HG02623 (cell line): ENCODE measurements at regions not wholly inside any gene's neighbourhood (a gene's known extent, or its start where the extent isn't known, plus 50 kb on each side); places are given as distances from the start of the nearest gene placed in this dataset.
"Not testable (repeated sequence)": the region's sequence is repeated elsewhere in the genome, so short reads cannot be mapped to it uniquely, and the experiment has no call there.

Experiments used
- ATAC-seq: cut with Tn5 transposase; IDR thresholded peaks from one replicate; pipeline ENCODE4 v1.9.1; 2021; ENCODE audit warnings: moderate library complexity; ENCODE audit not compliant: unreplicated experiment

DNA sequence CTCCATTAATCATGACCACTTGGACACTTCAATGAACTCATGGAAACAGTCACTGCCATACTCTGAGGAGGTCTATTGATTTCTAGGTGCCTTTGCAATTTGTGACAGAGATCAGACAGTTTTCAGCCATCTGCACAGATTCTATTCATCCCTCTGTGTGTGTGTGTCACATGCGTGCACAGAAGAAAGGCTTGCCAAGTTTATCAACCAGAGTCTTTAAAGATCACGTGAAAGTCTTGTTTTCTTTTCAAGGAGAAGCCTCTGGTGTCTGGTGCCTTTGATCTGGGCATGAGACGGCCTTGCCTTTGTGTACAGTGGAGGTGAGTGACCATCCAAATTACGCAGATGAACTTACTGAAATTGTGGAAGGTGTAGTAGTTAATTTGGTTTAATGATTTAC lies 164.2 kb downstream of the VAPA start:
- no peak for ATAC-seq

- ATAC-seq: no peak
Measured at GRCh38 chr18:10080372-10080771, 166.6 kb downstream of the VAPA start.

GRCh38 chr18:10081492-10081891 lies 167.7 kb downstream of the VAPA start:
- ATAC-seq: no peak

DNA sequence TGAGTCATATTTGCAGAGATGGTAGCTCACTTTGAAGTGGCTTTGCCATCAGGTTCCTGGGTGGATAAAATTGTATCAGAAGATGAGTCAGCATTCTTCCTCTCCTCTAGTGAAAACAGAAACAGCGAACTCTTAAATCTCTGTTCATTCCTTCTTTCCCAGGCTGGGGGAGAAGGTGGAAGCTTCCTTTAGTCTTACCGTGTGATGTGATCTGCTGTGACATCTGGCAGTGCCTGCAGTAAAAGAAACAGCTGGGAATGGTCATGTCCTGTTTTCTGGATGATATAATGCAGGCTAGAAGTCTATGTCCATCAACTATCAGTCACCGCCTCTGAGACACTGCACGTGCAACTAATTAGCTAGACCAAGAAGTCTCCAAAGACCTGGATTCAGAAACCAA lies 171.6 kb downstream of the VAPA start:
- ATAC-seq: no peak

GRCh38 chr18:10085876-10086275 lies 172.1 kb downstream of the VAPA start:
- ATAC-seq: no peak

- ATAC-seq: no peak
Measured at GRCh38 chr18:10086458-10087210, 172.8 kb downstream of the VAPA start.

DNA sequence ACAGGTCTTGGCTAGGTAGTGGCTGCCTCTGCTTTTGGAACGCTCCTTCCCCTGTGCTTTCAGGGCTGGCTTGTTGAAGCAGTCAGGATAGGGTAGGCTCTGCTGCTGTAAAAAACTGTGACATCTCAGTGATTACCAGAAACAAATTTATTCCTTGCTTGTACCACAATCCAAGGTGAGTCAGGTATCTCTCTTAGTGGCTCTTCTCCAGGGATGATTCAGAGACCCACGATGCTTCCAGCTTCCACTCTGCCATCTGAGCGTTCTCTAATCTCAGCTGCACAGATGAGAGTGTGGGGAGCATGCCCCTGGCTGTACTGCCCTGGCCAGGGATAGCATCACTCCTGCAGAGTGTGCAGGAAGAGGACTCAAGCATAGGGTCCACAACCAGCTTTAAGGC lies 174.9 kb downstream of the VAPA start:
- ATAC-seq: no peak

DNA sequence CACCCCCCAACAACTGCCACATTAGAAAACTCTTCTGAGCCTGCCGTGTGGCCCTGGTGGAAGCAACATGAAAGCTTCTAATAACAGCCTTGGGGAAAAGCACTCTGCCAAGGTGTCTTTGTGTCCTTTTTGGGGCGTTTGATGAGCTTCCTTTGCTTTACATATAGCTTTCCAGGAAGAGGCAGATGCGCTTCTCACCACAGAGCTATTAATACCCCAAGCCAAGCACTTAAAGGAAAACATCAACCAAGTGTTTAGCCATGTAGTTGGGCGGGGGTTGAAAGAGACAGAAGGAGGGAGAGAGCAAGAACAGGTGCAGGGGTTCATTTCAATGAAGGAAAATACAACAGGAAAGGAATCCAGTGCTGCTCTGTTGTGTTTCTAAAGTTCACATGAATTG lies 176.1 kb downstream of the VAPA start:
- ATAC-seq: no peak

DNA sequence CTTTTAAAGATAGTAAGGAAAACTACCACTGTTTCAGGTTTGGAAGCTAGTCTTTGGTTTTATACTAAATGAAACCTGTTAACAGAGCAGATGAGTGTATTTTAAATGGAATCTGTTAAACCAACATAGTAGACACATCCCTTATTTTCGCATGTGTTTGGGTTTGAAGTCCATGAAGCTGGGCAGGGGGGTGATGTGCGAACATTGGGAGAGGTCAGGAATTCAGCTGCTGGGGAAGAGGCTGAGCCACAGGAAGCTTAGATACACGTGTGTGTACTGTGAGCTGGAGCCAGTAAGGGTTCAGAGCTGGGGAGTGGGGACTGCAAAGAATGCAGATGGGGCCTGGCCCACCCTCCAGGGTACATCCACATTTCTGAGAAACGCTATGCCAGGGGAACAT lies 176.9 kb downstream of the VAPA start:
- ATAC-seq: no peak

- no peak for ATAC-seq
Measured at GRCh38 chr18:10093445-10093844, 179.6 kb downstream of the VAPA start.

DNA sequence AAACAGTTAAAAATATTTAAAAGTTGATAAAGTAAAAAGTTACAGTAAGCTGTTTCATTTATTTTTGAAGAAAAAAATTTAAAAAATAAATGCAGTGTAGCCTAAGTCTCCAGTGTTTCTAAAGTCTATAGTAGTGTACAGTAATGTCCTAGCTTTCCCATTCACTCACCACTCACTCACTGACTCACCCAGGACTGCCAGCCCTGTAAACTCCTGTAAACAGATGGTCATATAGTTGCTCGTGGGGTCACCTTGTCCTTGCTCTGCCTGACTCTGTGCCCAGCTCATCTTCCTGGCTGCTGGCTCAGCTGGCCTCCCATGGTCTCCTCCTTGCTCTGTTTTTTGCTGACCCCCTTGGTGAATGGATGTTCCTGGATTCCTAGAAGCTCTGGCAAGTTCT lies 180.3 kb downstream of the VAPA start:
- no peak for ATAC-seq

- ATAC-seq: no peak
Measured at GRCh38 chr18:10094655-10095054, 180.8 kb downstream of the VAPA start.

- ATAC-seq: no peak
Measured at GRCh38 chr18:10095356-10095755, 181.5 kb downstream of the VAPA start.

DNA sequence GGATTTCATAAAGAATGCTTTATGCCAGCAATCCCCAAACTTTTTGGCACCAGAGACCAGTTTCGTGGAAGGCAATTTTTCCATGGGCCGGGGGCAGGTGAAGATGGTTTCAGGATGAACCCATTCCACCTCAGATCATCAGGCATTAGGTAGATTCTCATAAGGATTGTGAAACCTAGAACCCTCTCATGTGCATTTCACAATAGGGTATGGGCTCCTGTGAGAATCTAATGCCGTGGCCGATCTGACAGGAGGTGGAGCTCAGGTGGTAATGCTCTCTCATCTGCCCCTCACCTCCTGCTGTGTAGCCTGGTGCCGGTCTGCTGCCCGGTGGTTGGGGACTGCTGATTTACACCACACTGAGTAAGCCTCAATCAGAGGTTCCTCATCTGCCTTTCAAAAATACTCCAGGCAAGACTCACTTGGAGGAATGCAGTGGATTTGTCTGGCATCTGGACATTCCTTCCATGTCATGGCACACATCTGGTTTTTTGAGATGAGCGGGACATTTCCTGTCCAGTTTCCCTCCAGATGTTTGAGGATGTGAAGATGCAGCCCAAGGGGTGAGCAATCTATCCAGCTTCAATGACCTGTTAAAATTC lies 185.8 kb downstream of the VAPA start:
- no peak for ATAC-seq

DNA sequence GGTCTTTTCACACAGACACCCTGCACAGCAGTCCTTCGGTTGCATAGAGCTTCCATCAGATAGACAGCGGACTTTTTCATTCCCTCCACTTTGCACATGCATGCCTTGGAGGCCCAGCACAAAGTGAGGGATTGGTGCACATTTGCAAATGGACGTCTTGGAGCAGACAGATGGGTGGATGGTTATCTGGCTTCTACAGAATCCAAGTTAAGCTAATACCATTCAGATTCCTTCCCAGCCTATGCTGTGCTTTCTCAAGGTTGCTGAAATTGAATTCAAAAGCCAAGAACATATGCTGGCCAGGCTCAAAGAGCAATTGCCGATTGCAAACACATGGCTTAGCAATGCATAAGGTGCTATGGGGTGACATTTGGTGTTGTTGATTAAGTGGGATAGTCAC lies 186.4 kb downstream of the VAPA start:
- no peak for ATAC-seq

- ATAC-seq: no peak
Measured at GRCh38 chr18:10100941-10101701, 187.3 kb downstream of the VAPA start.

GRCh38 chr18:10101729-10102128 lies 187.9 kb downstream of the VAPA start:
- ATAC-seq: no peak

DNA sequence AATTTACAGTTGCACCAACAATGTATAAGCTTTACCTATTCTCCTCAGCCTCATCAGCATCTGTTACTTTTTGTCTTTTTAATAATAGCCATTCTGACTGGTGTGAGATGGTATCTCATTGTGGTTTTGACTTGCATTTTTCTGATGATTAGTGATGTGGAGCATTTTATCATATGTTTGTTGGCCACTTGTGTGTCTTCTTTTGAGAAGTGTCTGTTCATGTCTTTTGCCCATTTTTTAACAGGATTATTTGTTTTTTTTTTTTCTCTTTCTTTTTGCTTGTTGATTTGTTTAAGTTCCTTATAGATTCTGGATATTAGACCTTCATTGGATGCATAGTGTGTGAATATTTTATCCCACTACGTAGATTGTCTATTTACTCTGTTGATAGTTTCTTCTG lies 191.3 kb downstream of the VAPA start:
- not testable (repeated sequence) for ATAC-seq

- ATAC-seq: no peak
Measured at GRCh38 chr18:10111191-10111590, 197.4 kb downstream of the VAPA start.

- ATAC-seq: no peak
Measured at GRCh38 chr18:10111944-10112343, 198.1 kb downstream of the VAPA start.

- no peak for ATAC-seq
Measured at GRCh38 chr18:10113121-10114022, 199.6 kb downstream of the VAPA start.
